Thoracic aorta (tissue), 2 donors: ENCODE measurements at regions not wholly inside any gene's neighbourhood (a gene's known extent, or its start where the extent isn't known, plus 50 kb on each side); places are given as distances from the start of the nearest gene placed in this dataset.

ENCODE experiments used
- ATAC-seq: fragments of 150-250 bp; one replicate; pipeline ENCODE4 v1.8.0; 2017; ENCODE audit warnings: low read depth; ENCODE audit not compliant: insufficient number of reproducible peaks, low FRiP score
- DNase-seq: peaks from one replicate; pipeline ENCODE4 v3.0.0-alpha.2; 2020; ENCODE audit warnings: low spot score
- H3K27ac ChIP-seq, 2 donors: fragments of 200-600 bp; sonication (generic); 1 replicate in 1 of 2; 2 replicates in 1 of 2; pipeline ENCODE4 v1.5.1; 2016; ENCODE audit warnings: mild to moderate bottlenecking in 2 of 2, moderate library complexity in 2 of 2
- H3K27me3 ChIP-seq: fragments of 200-600 bp; sonication (generic); replicated peaks from 2 replicates; pipeline ENCODE4 v1.6.0; 2016; ENCODE audit warnings: mild to moderate bottlenecking; ENCODE audit not compliant: insufficient read depth
- H3K36me3 ChIP-seq: fragments of 200-600 bp; sonication (generic); one replicate; pipeline ENCODE4 v1.5.1; 2016
- H3K4me1 ChIP-seq, 2 donors: fragments of 200-600 bp; sonication (generic); 1 replicate in 1 of 2; 2 replicates in 1 of 2; pipeline versions ENCODE4 v1.5.1 to v1.6.0; 2016; ENCODE audit warnings: low read depth in 2 of 2, mild to moderate bottlenecking in 1 of 2; ENCODE audit not compliant: control insufficient read depth in 1 of 2
- H3K4me3 ChIP-seq: fragments of 200-600 bp; sonication (generic); 2 replicates; pipeline ENCODE4 v1.5.1; 2016; ENCODE audit warnings: mild to moderate bottlenecking
- H3K9me3 ChIP-seq: fragments of 200-600 bp; sonication (generic); 2 replicates; pipeline ENCODE4 v1.5.1; 2016
- TF ChIP-seq, protein P1 (sequence below): fragments of 200-600 bp; sonication (generic); IDR thresholded peaks from one replicate; pipeline ENCODE4 v1.5.1; 2019; ENCODE audit warnings: antibody characterized with exemption

GRCh38 chr4:96729641-96730040 is 889.7 kb downstream of the PDHA2 start:
- Histone ChIP-seq H3K27me3 (no peaks in the 10 kb centered on the region), H3K4me3 (no peak overlapping the region), H3K4me1 (no peaks in the 10 kb centered on the region), H3K9me3 (no peaks in the 10 kb centered on the region), H3K27ac (no peak overlapping the region), H3K36me3 (no peaks in the 10 kb centered on the region)
- TF ChIP-seq, protein P1, sequence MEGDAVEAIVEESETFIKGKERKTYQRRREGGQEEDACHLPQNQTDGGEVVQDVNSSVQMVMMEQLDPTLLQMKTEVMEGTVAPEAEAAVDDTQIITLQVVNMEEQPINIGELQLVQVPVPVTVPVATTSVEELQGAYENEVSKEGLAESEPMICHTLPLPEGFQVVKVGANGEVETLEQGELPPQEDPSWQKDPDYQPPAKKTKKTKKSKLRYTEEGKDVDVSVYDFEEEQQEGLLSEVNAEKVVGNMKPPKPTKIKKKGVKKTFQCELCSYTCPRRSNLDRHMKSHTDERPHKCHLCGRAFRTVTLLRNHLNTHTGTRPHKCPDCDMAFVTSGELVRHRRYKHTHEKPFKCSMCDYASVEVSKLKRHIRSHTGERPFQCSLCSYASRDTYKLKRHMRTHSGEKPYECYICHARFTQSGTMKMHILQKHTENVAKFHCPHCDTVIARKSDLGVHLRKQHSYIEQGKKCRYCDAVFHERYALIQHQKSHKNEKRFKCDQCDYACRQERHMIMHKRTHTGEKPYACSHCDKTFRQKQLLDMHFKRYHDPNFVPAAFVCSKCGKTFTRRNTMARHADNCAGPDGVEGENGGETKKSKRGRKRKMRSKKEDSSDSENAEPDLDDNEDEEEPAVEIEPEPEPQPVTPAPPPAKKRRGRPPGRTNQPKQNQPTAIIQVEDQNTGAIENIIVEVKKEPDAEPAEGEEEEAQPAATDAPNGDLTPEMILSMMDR = no peak
- DNase-seq = no peak
- ATAC-seq = no peak

GRCh38 chr4:96730432-96730831 is 890.5 kb downstream of the PDHA2 start:
- ATAC-seq (no peak), DNase-seq (no peak)
- no peaks in the 10 kb centered on the region for H3K9me3 ChIP-seq
- no peaks in the 10 kb centered on the region for H3K4me1 ChIP-seq
- no peaks in the 10 kb centered on the region for H3K27me3 ChIP-seq
- H3K36me3 ChIP-seq = no peaks in the 10 kb centered on the region
- no peak overlapping the region for H3K4me3 ChIP-seq
- TF ChIP-seq, protein P1 = no peak
- H3K27ac ChIP-seq = no peak overlapping the region

- ATAC-seq = no peak
- Histone ChIP-seq H3K27ac (no peak overlapping the region), H3K9me3 (no peaks in the 10 kb centered on the region), H3K36me3 (no peaks in the 10 kb centered on the region), H3K27me3 (no peaks in the 10 kb centered on the region), H3K4me3 (no peak overlapping the region), H3K4me1 (no peaks in the 10 kb centered on the region)
- DNase-seq = no peak
- TF ChIP-seq, protein P1 = no peak
Observed at GRCh38 chr4:96736352-96736889, 896.5 kb downstream of the PDHA2 start.

GRCh38 chr4:96739101-96739500 is 899.2 kb downstream of the PDHA2 start:
- TF ChIP-seq, protein P1 = no peak
- H3K9me3 ChIP-seq = no peaks in the 10 kb centered on the region
- H3K4me3 ChIP-seq = no peak overlapping the region
- DNase-seq (no peak), ATAC-seq (no peak)
- H3K36me3 ChIP-seq = no peaks in the 10 kb centered on the region
- H3K4me1 ChIP-seq = no peaks in the 10 kb centered on the region
- H3K27me3 ChIP-seq = no peaks in the 10 kb centered on the region
- H3K27ac ChIP-seq = no peak overlapping the region

DNA sequence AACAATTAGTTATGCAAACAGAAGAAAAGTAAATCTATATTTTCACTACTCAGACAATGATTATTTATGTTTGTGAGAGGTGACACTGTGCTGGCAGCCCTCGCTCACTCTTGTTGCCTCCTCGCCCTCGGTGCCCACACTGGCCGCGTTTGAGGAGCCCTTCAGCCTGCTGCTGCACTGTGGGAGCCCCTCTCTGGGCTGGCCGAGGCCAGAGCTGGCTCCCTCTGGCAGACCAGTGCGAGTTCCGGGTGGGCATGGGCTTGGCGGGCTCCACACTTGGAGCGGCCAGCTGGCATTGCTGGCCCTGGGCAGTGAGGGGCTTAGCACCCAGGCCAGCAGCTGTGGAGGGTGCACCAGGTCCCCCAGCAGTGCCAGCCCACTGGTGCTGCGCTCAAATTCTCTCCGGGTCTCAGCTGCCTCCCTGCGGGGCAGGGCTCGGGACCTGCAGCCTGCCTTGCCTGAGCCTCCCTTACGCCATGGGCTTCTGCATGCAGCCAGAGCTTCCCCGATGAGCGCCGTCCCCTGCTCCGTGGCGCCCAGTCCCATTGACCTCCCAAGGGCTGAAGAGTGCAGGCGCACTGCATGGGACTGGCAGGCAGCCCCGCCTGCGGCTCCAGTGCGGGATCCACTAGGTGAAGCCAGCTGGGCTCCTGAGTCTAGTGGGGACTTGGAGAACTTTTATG is 902.6 kb downstream of the PDHA2 start:
- Histone ChIP-seq H3K36me3 (no peaks in the 10 kb centered on the region), H3K27ac (no peak overlapping the region), H3K4me1 (no peaks in the 10 kb centered on the region), H3K27me3 (no peaks in the 10 kb centered on the region), H3K4me3 (no peak overlapping the region), H3K9me3 (no peaks in the 10 kb centered on the region)
- TF ChIP-seq, protein P1 = no peak
- ATAC-seq (no peak), DNase-seq (no peak)
